Mammary epithelial cell (primary cell): ENCODE measurements at regions not wholly inside any gene's neighbourhood (a gene's known extent, or its start where the extent isn't known, plus 50 kb on each side); places are given as distances from the start of the nearest gene placed in this dataset.

Experiments
- CTCF ChIP-seq, 2 donors: IDR thresholded peaks in 1 of 2; conservative IDR thresholded peaks in 1 of 2; 2 replicates each; pipeline ENCODE4 v1.5.1; 2011 to 2012; ENCODE audit warnings: inconsistent platforms in 2 of 2, low read length in 2 of 2, mild to moderate bottlenecking in 2 of 2, control low read depth in 1 of 2, low read depth in 1 of 2; ENCODE audit not compliant: insufficient read depth in 1 of 2; ENCODE audit errors: extremely low read depth in 1 of 2
- EZH2 ChIP-seq: IDR thresholded peaks from 2 replicates; pipeline ENCODE4 v1.6.1; 2012; ENCODE audit warnings: low read length, inconsistent platforms, borderline replicate concordance

DNA sequence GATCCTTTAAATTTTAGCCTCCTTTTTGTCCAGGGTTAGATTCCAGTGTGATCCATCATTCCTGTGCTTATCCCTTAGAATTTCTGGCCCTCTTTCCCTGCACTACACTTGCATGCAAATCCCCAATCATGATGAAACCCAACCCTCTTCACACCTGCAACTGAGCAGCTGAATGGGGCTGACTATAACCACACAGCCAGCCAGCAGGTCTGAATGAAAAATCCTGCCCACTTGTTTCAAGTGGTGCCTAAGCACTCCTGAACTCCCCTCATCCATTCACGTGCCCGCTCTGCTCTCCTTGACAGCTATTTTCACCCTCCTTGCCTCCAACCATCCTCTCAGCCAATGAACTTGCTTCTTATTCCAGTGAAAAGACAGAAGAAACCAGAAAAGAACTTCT is 80.5 kb upstream of the AFF3 start:
- TF ChIP-seq CTCF (conservative IDR thresholded peaks at IDR 0.05 in 1 of 2, IDR thresholded peaks at IDR 0.05 in 1 of 2; ENCODE audit: extremely low read depth in 1 of 2, insufficient read depth in 1 of 2, low read depth in 1 of 2, low read length in 2 of 2) (no peak), EZH2 (no peak)
